A549 (cell line): ENCODE measurements at regions not wholly inside any gene's neighbourhood (a gene's known extent, or its start where the extent isn't known, plus 50 kb on each side); places are given as distances from the start of the nearest gene placed in this dataset.

ENCODE experiments used
- ATAC-seq, 2 experiments: fragments of 200-7000 bp in 1 of 2; fragments of >200 bp in 1 of 2; cut with Nextera tagmentation in 1 of 2; cut with Tn5 transposase in 1 of 2; 3 replicates each; pipeline versions ENCODE4 v1.8.0 to v1.9.1; 2018 to 2020; ENCODE audit warnings: mild to moderate bottlenecking in 1 of 2, moderate library complexity in 1 of 2
- CTCF ChIA-PET: fragments of 300-600 bp; sonication (Branson Sonifier 250); formaldehyde crosslinking; extraction: SDS; loops from one replicate; lab custom pipeline; 2021; ENCODE audit warnings: antibody characterized with exemption, inconsistent platforms; lab: Yijun Ruan, JAX
- POLR2A ChIA-PET: fragments of 350-600 bp; formaldehyde crosslinking; extraction: SDS; loops from one replicate; lab custom pipeline; 2021; ENCODE audit warnings: antibody characterized with exemption, inconsistent platforms; lab: Yijun Ruan, JAX
- DNase-seq, 2 experiments: peaks; one replicate each; pipeline versions ENCODE4 v3.0.0 to v3.0.0-alpha.2; 2011 to 2016; ENCODE audit warnings: low read depth in 1 of 2, low spot score in 1 of 2
- FAIRE-seq: peaks from 2 replicates; lab custom pipeline; 2011; peaks lifted over from hg19 to GRCh38; lab: Jason Lieb, UNC
- H3K27ac ChIP-seq, 2 experiments: fragments of >200 bp; sonication (Bioruptor Twin); formaldehyde crosslinking; 3 replicates each; pipeline ENCODE4 v1.5.1; 2016 to 2017
- H3K4me1 ChIP-seq: fragments of >200 bp; sonication (Bioruptor Twin); formaldehyde crosslinking; 3 replicates; pipeline ENCODE4 v1.6.1; 2016
- H3K4me2 ChIP-seq: fragments of >200 bp; sonication (Bioruptor Twin); formaldehyde crosslinking; 3 replicates; pipeline ENCODE4 v1.6.1; 2016
- H3K4me3 ChIP-seq: fragments of >200 bp; sonication (Bioruptor Twin); formaldehyde crosslinking; 3 replicates; pipeline ENCODE4 v1.5.1; 2016
- H3K9me3 ChIP-seq: fragments of >200 bp; sonication (Bioruptor Twin); formaldehyde crosslinking; 3 replicates; pipeline ENCODE4 v1.6.1; 2016
- ATOH8 ChIP-seq: fragments of 250-450 bp; sonication (Bioruptor Pico); IDR thresholded peaks from 2 replicates; pipeline ENCODE4 v1.5.0; 2020; ENCODE audit warnings: low read depth, mild to moderate bottlenecking, moderate library complexity
- BHLHE40 ChIP-seq: IDR thresholded peaks from 2 replicates; pipeline ENCODE4 v1.6.1; 2012; ENCODE audit warnings: low read depth, low read length, inconsistent platforms
- CBX8 ChIP-seq: fragments of 200-600 bp; sonication (generic); IDR thresholded peaks from 2 replicates; pipeline ENCODE4 v1.6.1; 2016
- EHF ChIP-seq: fragments of 250-450 bp; sonication (Bioruptor Pico); IDR thresholded peaks from 2 replicates; pipeline ENCODE4 v1.5.0; 2020; ENCODE audit warnings: mild to moderate bottlenecking
- EHMT2 ChIP-seq: fragments of 200-600 bp; sonication (generic); IDR thresholded peaks from 2 replicates; pipeline ENCODE4 v1.6.1; 2016; ENCODE audit warnings: antibody characterized with exemption, low read depth, mild to moderate bottlenecking, moderate library complexity
- EP300 ChIP-seq, 2 experiments: fragments of >200 bp; sonication (Bioruptor Twin); formaldehyde crosslinking; IDR thresholded peaks; 2 replicates in 1 of 2; 3 replicates in 1 of 2; pipeline ENCODE4 v1.6.1; 2016 to 2017
- FOSB ChIP-seq: fragments of 250-450 bp; sonication (Bioruptor Pico); IDR thresholded peaks from 2 replicates; pipeline ENCODE4 v1.5.0; 2020; ENCODE audit warnings: mild to moderate bottlenecking, moderate library complexity
- FOSL2 ChIP-seq, 2 experiments: fragments of 450-650 bp in 1 of 2; fragments of >200 bp in 1 of 2; sonication (Bioruptor Twin) in 1 of 2; formaldehyde crosslinking; IDR thresholded peaks; 2 replicates each; pipeline versions ENCODE4 v1.5.0 to v1.6.1; 2016 to 2020; ENCODE audit warnings: mild to moderate bottlenecking in 1 of 2, moderate library complexity in 1 of 2
- HOXB13 ChIP-seq: fragments of 250-450 bp; sonication (Bioruptor Pico); IDR thresholded peaks from 2 replicates; pipeline ENCODE4 v1.5.0; 2020; ENCODE audit warnings: low read depth, mild to moderate bottlenecking, moderate library complexity
- HOXB5 ChIP-seq: fragments of 250-450 bp; sonication (Bioruptor Pico); IDR thresholded peaks from 2 replicates; pipeline ENCODE4 v1.5.0; 2020; ENCODE audit warnings: mild to moderate bottlenecking, moderate library complexity
- NFE2L2 ChIP-seq: fragments of 150-350 bp; conservative IDR thresholded peaks from 2 replicates; pipeline ENCODE4 v1.6.1; 2014; ENCODE audit warnings: low read length
- NPAS2 ChIP-seq: fragments of 250-450 bp; sonication (Bioruptor Pico); IDR thresholded peaks from 2 replicates; pipeline ENCODE4 v1.8.0; 2022; ENCODE audit warnings: mild to moderate bottlenecking, moderate library complexity, borderline replicate concordance
- NR3C1 ChIP-seq: fragments of >200 bp; sonication (Bioruptor Twin); formaldehyde crosslinking; IDR thresholded peaks from 3 replicates; pipeline ENCODE4 v1.6.1; 2017
- PHF8 ChIP-seq: fragments of 200-600 bp; sonication (generic); IDR thresholded peaks from 2 replicates; pipeline ENCODE4 v1.6.1; 2016; ENCODE audit warnings: low read depth, mild to moderate bottlenecking, antibody characterized with exemption, moderate library complexity, borderline replicate concordance
- POLR2A ChIP-seq: IDR thresholded peaks from 2 replicates; pipeline ENCODE4 v1.6.1; 2012; ENCODE audit warnings: mild to moderate bottlenecking, low read length
- RAD21 ChIP-seq, 2 experiments: fragments of >200 bp in 1 of 2; sonication (Bioruptor Twin) in 1 of 2; formaldehyde crosslinking in 1 of 2; IDR thresholded peaks in 1 of 2; conservative IDR thresholded peaks in 1 of 2; 2 replicates in 1 of 2; 3 replicates in 1 of 2; pipeline ENCODE4 v1.6.1; 2012 to 2018; ENCODE audit warnings: inconsistent platforms in 1 of 2
- RNF2 ChIP-seq: fragments of 200-600 bp; sonication (generic); IDR thresholded peaks from 2 replicates; pipeline ENCODE4 v1.6.1; 2016; ENCODE audit warnings: low read depth, mild to moderate bottlenecking, antibody characterized with exemption, moderate library complexity, borderline replicate concordance
- SMC3 ChIP-seq: fragments of >200 bp; sonication (Bioruptor Twin); formaldehyde crosslinking; IDR thresholded peaks from 3 replicates; pipeline ENCODE4 v1.6.1; 2018; ENCODE audit warnings: inconsistent platforms
- ZC3H11A ChIP-seq: fragments of 450-650 bp; IDR thresholded peaks from 2 replicates; pipeline ENCODE4 v1.6.1; 2014; ENCODE audit warnings: antibody characterized with exemption, mild to moderate bottlenecking
- ZNF302 ChIP-seq: fragments of 250-450 bp; sonication (Bioruptor Pico); IDR thresholded peaks from 2 replicates; pipeline ENCODE4 v1.9.0; 2021; ENCODE audit warnings: inconsistent platforms, mild to moderate bottlenecking, moderate library complexity
- WGBS: methylation state at CpG from one replicate; pipeline ENCODE4 v1.1.6; 2017; ENCODE audit errors: missing lambda C conversion rate; 5-methylcytosine and 5-hydroxymethylcytosine counted together
- TF ChIP-seq, protein P1 (sequence below): IDR thresholded peaks from 2 replicates; pipeline ENCODE4 v1.6.1; 2012
- TF ChIP-seq, protein P2 (sequence below): fragments of 150-350 bp; IDR thresholded peaks from 2 replicates; pipeline ENCODE4 v1.6.1; 2014; ENCODE audit warnings: low read depth, mild to moderate bottlenecking, low read length

- no peak for TF ChIP-seq SMC3
- TF ChIP-seq FOSL2 (IDR thresholded peaks at IDR 0.05): no peak
- TF ChIP-seq FOSL2 (CRISPR knock-in tag; IDR thresholded peaks at IDR 0.05): no peak
- no peak for TF ChIP-seq EHF
- no peak for TF ChIP-seq BHLHE40
- TF ChIP-seq CBX8: no peak
- TF ChIP-seq EHMT2: no peak
- TF ChIP-seq FOSB (CRISPR knock-in tag): no peak
- TF ChIP-seq PHF8: no peak
- TF ChIP-seq NPAS2 (CRISPR knock-in tag): no peak
- no peak for TF ChIP-seq RNF2
- DNase-seq (no peak), ATAC-seq (no peak), FAIRE-seq (no peak)
- Histone ChIP-seq H3K4me2 (no peak overlapping the region), H3K4me3 (no peak overlapping the region), H3K9me3 (peaks cover 8% of the 10 kb centered on the region; the same call in 1 of the 3 replicates), H3K27ac (no peak overlapping the region), H3K4me1 (no peaks in the 10 kb centered on the region)
- CTCF ChIA-PET: interaction anchor here (1.5 to 1.6 kb wide), 2 partner anchors 13 to 22 kb away, joined by 3 to 5 read pairs; no protein-coding TSS in a partner anchor
- POLR2A ChIA-PET: no interaction called here
- 3% methylated on average over 6 of the region's 6 CpGs for WGBS
Observed at GRCh38 chr7:50227726-50228125, 76.8 kb upstream of the IKZF1 start.

GRCh38 chr7:50226669-50227068, 77.8 kb upstream of the IKZF1 start:
- DNase-seq (no peak), FAIRE-seq (no peak)
- CTCF ChIA-PET: interaction anchor here (1.5 to 1.6 kb wide), 2 partner anchors 12 to 21 kb away, joined by 3 to 5 read pairs; no protein-coding TSS in a partner anchor
- Histone ChIP-seq H3K27ac (no peak overlapping the region), H3K4me2 (no peak overlapping the region)
- TF ChIP-seq, protein P1, sequence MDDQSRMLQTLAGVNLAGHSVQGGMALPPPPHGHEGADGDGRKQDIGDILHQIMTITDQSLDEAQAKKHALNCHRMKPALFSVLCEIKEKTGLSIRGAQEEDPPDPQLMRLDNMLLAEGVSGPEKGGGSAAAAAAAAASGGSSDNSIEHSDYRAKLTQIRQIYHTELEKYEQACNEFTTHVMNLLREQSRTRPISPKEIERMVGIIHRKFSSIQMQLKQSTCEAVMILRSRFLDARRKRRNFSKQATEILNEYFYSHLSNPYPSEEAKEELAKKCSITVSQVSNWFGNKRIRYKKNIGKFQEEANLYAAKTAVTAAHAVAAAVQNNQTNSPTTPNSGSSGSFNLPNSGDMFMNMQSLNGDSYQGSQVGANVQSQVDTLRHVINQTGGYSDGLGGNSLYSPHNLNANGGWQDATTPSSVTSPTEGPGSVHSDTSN: no peak
- TF ChIP-seq EP300 (IDR thresholded peaks at IDR 0.05) (no peak), ATOH8 (CRISPR knock-in tag) (no peak)
- TF ChIP-seq, all 56 proteins: peak for 0
- H3K4me3 ChIP-seq: no peak overlapping the region
- peaks cover 11% of the 10 kb centered on the region; the same call in 1 of the 3 replicates for H3K9me3 ChIP-seq
- POLR2A ChIA-PET: no interaction called here
- ATAC-seq: no peak
- 3% methylated on average over 3 of the region's 3 CpGs for WGBS
- H3K4me1 ChIP-seq: no peaks in the 10 kb centered on the region

DNA sequence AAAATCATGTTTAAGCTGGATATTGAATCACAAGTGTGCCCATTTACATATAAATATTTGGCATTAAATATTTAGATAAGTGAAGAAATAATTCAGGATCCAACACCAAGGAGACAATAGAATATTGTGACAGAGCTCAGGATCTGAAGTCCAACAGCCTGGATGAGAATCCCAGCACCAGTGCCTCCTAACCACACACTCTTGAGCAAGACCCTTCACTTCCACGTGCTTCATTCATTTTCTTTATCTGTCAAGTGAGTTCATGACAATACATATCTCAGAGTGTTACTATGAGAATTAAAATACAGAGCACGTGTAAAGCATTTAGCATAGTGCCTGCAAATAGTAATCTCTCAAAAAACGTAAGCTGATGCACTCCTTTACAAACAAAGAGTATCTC, 78.4 kb upstream of the IKZF1 start:
- CTCF ChIA-PET: interaction anchor here (1.6 kb wide), 1 partner anchor 12 kb away, joined by 3 read pairs; no protein-coding TSS in a partner anchor
- Histone ChIP-seq H3K27ac (no peak overlapping the region), H3K4me2 (no peak overlapping the region), H3K4me1 (no peaks in the 10 kb centered on the region), H3K4me3 (no peak overlapping the region), H3K9me3 (peaks cover 11% of the 10 kb centered on the region; the same call in 1 of the 3 replicates)
- POLR2A ChIA-PET: no interaction called here
- 1% methylated on average over 3 of the region's 3 CpGs for WGBS
- TF ChIP-seq, protein P1: no peak
- FAIRE-seq (no peak), DNase-seq (no peak), ATAC-seq (no peak)

- DNase-seq (no peak), FAIRE-seq (no peak), ATAC-seq (no peak)
- POLR2A ChIA-PET: no interaction called here
- Histone ChIP-seq H3K4me2 (no peak overlapping the region), H3K4me1 (no peaks in the 10 kb centered on the region), H3K27ac (no peak overlapping the region), H3K4me3 (no peak overlapping the region), H3K9me3 (0 out of 3 replicates have a peak, but pooled peaks cover 2% of the 10 kb centered on the region)
- CTCF ChIA-PET: interaction anchor here (0.7 kb wide), 1 partner anchor 1637 kb away, joined by 3 read pairs; no protein-coding TSS in a partner anchor
- TF ChIP-seq RNF2 (no peak), EHMT2 (no peak), ZNF302 (CRISPR knock-in tag) (no peak), NPAS2 (CRISPR knock-in tag) (no peak), HOXB13 (CRISPR knock-in tag) (no peak), NFE2L2 (no peak), POLR2A (no peak), HOXB5 (CRISPR knock-in tag) (no peak), RAD21 (conservative IDR thresholded peaks at IDR 0.05 in 1 of 2, IDR thresholded peaks at IDR 0.05 in 1 of 2) (no peak), NR3C1 (no peak), ZC3H11A (no peak)
- TF ChIP-seq, protein P2, sequence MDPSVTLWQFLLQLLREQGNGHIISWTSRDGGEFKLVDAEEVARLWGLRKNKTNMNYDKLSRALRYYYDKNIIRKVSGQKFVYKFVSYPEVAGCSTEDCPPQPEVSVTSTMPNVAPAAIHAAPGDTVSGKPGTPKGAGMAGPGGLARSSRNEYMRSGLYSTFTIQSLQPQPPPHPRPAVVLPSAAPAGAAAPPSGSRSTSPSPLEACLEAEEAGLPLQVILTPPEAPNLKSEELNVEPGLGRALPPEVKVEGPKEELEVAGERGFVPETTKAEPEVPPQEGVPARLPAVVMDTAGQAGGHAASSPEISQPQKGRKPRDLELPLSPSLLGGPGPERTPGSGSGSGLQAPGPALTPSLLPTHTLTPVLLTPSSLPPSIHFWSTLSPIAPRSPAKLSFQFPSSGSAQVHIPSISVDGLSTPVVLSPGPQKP: no peak
Observed at GRCh38 chr7:50221433-50221832, 83.1 kb upstream of the IKZF1 start.
